ENCODE measurements at regions not wholly inside any gene's neighbourhood (a gene's known extent, or its start where the extent isn't known, plus 50 kb on each side); places are given as distances from the start of the nearest gene placed in this dataset.

- no peak for TF ChIP-seq EZH2phosphoT487 (IDR thresholded peaks at IDR 0.05; ENCODE audit: unreplicated experiment)
- TF ChIP-seq, protein P1, sequence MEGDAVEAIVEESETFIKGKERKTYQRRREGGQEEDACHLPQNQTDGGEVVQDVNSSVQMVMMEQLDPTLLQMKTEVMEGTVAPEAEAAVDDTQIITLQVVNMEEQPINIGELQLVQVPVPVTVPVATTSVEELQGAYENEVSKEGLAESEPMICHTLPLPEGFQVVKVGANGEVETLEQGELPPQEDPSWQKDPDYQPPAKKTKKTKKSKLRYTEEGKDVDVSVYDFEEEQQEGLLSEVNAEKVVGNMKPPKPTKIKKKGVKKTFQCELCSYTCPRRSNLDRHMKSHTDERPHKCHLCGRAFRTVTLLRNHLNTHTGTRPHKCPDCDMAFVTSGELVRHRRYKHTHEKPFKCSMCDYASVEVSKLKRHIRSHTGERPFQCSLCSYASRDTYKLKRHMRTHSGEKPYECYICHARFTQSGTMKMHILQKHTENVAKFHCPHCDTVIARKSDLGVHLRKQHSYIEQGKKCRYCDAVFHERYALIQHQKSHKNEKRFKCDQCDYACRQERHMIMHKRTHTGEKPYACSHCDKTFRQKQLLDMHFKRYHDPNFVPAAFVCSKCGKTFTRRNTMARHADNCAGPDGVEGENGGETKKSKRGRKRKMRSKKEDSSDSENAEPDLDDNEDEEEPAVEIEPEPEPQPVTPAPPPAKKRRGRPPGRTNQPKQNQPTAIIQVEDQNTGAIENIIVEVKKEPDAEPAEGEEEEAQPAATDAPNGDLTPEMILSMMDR (conservative IDR thresholded peaks at IDR 0.05; ENCODE audit: low read depth in 2 of 2) = no peak
- TF ChIP-seq ZNF114 (CRISPR knock-in tag; IDR thresholded peaks at IDR 0.05) = no peak
- TF ChIP-seq EZH2 (IDR thresholded peaks at IDR 0.05; ENCODE audit: low read depth, unreplicated experiment) = no peak
- TF ChIP-seq, protein P2, sequence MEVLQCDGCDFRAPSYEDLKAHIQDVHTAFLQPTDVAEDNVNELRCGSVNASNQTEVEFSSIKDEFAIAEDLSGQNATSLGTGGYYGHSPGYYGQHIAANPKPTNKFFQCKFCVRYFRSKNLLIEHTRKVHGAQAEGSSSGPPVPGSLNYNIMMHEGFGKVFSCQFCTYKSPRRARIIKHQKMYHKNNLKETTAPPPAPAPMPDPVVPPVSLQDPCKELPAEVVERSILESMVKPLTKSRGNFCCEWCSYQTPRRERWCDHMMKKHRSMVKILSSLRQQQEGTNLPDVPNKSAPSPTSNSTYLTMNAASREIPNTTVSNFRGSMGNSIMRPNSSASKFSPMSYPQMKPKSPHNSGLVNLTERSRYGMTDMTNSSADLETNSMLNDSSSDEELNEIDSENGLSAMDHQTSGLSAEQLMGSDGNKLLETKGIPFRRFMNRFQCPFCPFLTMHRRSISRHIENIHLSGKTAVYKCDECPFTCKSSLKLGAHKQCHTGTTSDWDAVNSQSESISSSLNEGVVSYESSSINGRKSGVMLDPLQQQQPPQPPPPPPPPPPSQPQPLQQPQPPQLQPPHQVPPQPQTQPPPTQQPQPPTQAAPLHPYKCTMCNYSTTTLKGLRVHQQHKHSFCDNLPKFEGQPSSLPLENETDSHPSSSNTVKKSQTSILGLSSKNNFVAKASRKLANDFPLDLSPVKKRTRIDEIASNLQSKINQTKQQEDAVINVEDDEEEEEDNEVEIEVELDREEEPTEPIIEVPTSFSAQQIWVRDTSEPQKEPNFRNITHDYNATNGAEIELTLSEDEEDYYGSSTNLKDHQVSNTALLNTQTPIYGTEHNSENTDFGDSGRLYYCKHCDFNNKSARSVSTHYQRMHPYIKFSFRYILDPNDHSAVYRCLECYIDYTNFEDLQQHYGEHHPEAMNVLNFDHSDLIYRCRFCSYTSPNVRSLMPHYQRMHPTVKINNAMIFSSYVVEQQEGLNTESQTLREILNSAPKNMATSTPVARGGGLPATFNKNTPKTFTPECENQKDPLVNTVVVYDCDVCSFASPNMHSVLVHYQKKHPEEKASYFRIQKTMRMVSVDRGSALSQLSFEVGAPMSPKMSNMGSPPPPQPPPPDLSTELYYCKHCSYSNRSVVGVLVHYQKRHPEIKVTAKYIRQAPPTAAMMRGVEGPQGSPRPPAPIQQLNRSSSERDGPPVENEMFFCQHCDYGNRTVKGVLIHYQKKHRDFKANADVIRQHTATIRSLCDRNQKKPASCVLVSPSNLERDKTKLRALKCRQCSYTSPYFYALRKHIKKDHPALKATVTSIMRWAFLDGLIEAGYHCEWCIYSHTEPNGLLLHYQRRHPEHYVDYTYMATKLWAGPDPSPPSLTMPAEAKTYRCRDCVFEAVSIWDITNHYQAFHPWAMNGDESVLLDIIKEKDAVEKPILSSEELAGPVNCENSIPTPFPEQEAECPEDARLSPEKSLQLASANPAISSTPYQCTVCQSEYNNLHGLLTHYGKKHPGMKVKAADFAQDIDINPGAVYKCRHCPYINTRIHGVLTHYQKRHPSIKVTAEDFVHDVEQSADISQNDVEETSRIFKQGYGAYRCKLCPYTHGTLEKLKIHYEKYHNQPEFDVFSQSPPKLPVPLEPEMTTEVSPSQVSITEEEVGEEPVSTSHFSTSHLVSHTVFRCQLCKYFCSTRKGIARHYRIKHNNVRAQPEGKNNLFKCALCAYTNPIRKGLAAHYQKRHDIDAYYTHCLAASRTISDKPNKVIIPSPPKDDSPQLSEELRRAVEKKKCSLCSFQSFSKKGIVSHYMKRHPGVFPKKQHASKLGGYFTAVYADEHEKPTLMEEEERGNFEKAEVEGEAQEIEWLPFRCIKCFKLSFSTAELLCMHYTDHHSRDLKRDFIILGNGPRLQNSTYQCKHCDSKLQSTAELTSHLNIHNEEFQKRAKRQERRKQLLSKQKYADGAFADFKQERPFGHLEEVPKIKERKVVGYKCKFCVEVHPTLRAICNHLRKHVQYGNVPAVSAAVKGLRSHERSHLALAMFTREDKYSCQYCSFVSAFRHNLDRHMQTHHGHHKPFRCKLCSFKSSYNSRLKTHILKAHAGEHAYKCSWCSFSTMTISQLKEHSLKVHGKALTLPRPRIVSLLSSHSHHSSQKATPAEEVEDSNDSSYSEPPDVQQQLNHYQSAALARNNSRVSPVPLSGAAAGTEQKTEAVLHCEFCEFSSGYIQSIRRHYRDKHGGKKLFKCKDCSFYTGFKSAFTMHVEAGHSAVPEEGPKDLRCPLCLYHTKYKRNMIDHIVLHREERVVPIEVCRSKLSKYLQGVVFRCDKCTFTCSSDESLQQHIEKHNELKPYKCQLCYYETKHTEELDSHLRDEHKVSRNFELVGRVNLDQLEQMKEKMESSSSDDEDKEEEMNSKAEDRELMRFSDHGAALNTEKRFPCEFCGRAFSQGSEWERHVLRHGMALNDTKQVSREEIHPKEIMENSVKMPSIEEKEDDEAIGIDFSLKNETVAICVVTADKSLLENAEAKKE (CRISPR knock-in tag; IDR thresholded peaks at IDR 0.05) = no peak
Observed at GRCh38 chr2:13616616-13617015, 899.9 kb downstream of the TRIB2 start.
